HCT116 (cell line): ENCODE measurements at regions not wholly inside any gene's neighbourhood (a gene's known extent, or its start where the extent isn't known, plus 50 kb on each side); places are given as distances from the start of the nearest gene placed in this dataset.

Experiments
- ATAC-seq: fragments of 200-7000 bp; cut with Tn5 transposase; 2 replicates; pipeline ENCODE4 v1.9.1; 2020; ENCODE audit warnings: mild to moderate bottlenecking, moderate library complexity
- BruUV-seq: library from RNA; stranded (reverse); fragments of 400-500 nt; replicated peaks from 2 replicates; lab custom pipeline; 2021; lab: Mats Ljungman, UMichigan
- CTCF ChIA-PET: fragments of 300-600 bp; sonication (Branson Sonifier 250); formaldehyde crosslinking; loops from one replicate; lab custom pipeline; 2021; ENCODE audit warnings: antibody characterized with exemption; lab: Charles Lee
- POLR2A ChIA-PET: fragments of 300-600, 350-600 bp; sonication (Branson Sonifier 250); formaldehyde crosslinking; loops from one replicate; lab custom pipeline; 2021; ENCODE audit warnings: antibody characterized with exemption; lab: Charles Lee
- RAD21 ChIA-PET, 2 experiments: fragments of 300-600 bp; sonication (Branson Sonifier 250); formaldehyde crosslinking; loops; one replicate each; lab custom pipeline; 2023; ENCODE audit warnings: low total read pairs in 2 of 2; ENCODE audit not compliant: uncharacterized antibody in 2 of 2, unreplicated experiment in 2 of 2, low non-redundant PET in 1 of 2; lab: Charles Lee
- DNase-seq: peaks from one replicate; pipeline ENCODE4 v3.0.0-alpha.2; 2010; ENCODE audit warnings: low read depth, low spot score
- H2AFZ ChIP-seq: fragments of 200-600 bp; shearing (Covaris generic), sonication (generic); 2 replicates; pipeline ENCODE4 v1.6.1; 2017; ENCODE audit warnings: low read depth, mixed run types, mixed read lengths, antibody characterized with exemption, low read length; ENCODE audit not compliant: poor library complexity, severe bottlenecking
- H3K27ac ChIP-seq: 2 replicates; pipeline ENCODE4 v1.5.1; 2012; ENCODE audit warnings: low read depth, low read length
- H3K27me3 ChIP-seq: fragments of 200-600 bp; sonication (generic); 2 replicates; pipeline ENCODE4 v1.6.1; 2016; ENCODE audit warnings: mixed run types, low read length, mixed read lengths; ENCODE audit not compliant: insufficient read depth
- H3K36me3 ChIP-seq, 2 experiments: fragments of 200-500 bp in 1 of 2; fragments of 200-600 bp in 1 of 2; sonication (Bioruptor generic) in 1 of 2; sonication (generic) in 1 of 2; 2 replicates each; pipeline versions ENCODE4 v1.5.1 to v1.6.1; 2014 to 2016; ENCODE audit warnings: low read length in 2 of 2, inconsistent platforms in 1 of 2, mixed read lengths in 1 of 2, mixed run types in 1 of 2; ENCODE audit not compliant: insufficient read depth in 2 of 2, control insufficient read depth in 1 of 2
- H3K4me1 ChIP-seq, 2 experiments: fragments of 200-600 bp in 1 of 2; sonication (generic) in 1 of 2; 2 replicates each; pipeline versions ENCODE4 v1.5.1 to v1.6.1; 2012 to 2017; ENCODE audit warnings: low read length in 2 of 2, inconsistent platforms in 1 of 2, mild to moderate bottlenecking in 1 of 2, mixed read lengths in 1 of 2, mixed run types in 1 of 2, moderate library complexity in 1 of 2; ENCODE audit not compliant: insufficient read depth in 2 of 2, control insufficient read depth in 1 of 2
- H3K4me2 ChIP-seq: fragments of 200-600 bp; sonication (generic); 2 replicates; pipeline ENCODE4 v1.6.1; 2017; ENCODE audit warnings: mixed run types, low read length, mixed read lengths
- H3K4me3 ChIP-seq, 2 experiments: fragments of 200-600 bp in 1 of 2; sonication (generic) in 1 of 2; replicated peaks in 1 of 2; 2 replicates each; pipeline ENCODE4 v1.5.1; 2011 to 2016; ENCODE audit warnings: low read length in 2 of 2, control low read depth in 1 of 2, low read depth in 1 of 2, mild to moderate bottlenecking in 1 of 2, mixed read lengths in 1 of 2, mixed run types in 1 of 2
- H3K79me2 ChIP-seq: fragments of 200-600 bp; sonication (generic); 2 replicates; pipeline ENCODE4 v1.6.1; 2017; ENCODE audit warnings: mild to moderate bottlenecking, mixed run types, low read length, moderate library complexity, mixed read lengths; ENCODE audit not compliant: insufficient read depth
- H3K9ac ChIP-seq: fragments of 200-600 bp; sonication (generic); 2 replicates; pipeline ENCODE4 v1.6.1; 2016; ENCODE audit warnings: low read length, mixed read lengths
- H3K9me2 ChIP-seq: fragments of 200-600 bp; sonication (generic), shearing (Covaris generic); 2 replicates; pipeline ENCODE4 v1.6.1; 2017; ENCODE audit warnings: mixed run types, mild to moderate bottlenecking, moderate library complexity; ENCODE audit not compliant: insufficient read depth
- H3K9me3 ChIP-seq, 2 experiments: fragments of 200-500 bp in 1 of 2; fragments of 200-600 bp in 1 of 2; sonication (Bioruptor generic) in 1 of 2; sonication (generic) in 1 of 2; 2 replicates each; pipeline ENCODE4 v1.6.1; 2014 to 2017; ENCODE audit warnings: low read length in 2 of 2, mixed read lengths in 2 of 2, inconsistent platforms in 1 of 2, low read depth in 1 of 2, mild to moderate bottlenecking in 1 of 2, mixed run types in 1 of 2, moderate library complexity in 1 of 2; ENCODE audit not compliant: control insufficient read depth in 1 of 2, insufficient read depth in 1 of 2
- H4K20me1 ChIP-seq: fragments of 200-600 bp; sonication (generic), shearing (Covaris generic); 2 replicates; pipeline ENCODE4 v1.6.1; 2017; ENCODE audit warnings: mixed run types, mild to moderate bottlenecking, moderate library complexity; ENCODE audit not compliant: insufficient read depth
- CBX3 ChIP-seq: IDR thresholded peaks from 2 replicates; pipeline ENCODE4 v1.6.1; 2012; ENCODE audit warnings: low read depth
- CEBPB ChIP-seq: IDR thresholded peaks from 2 replicates; pipeline ENCODE4 v1.6.1; 2012; ENCODE audit warnings: low read depth
- CTCF ChIP-seq, 3 experiments: fragments of 200-600 bp in 1 of 3; sonication (generic) in 1 of 3; IDR thresholded peaks in 2 of 3; conservative IDR thresholded peaks in 1 of 3; 2 replicates each; pipeline ENCODE4 v1.5.1; 2012 to 2017; ENCODE audit warnings: low read depth in 2 of 3, low read length in 2 of 3, antibody characterized with exemption in 1 of 3, borderline replicate concordance in 1 of 3, control low read depth in 1 of 3, mild to moderate bottlenecking in 1 of 3, mixed read lengths in 1 of 3, mixed run types in 1 of 3, moderate library complexity in 1 of 3; ENCODE audit not compliant: insufficient read depth in 1 of 3
- EGR1 ChIP-seq: IDR thresholded peaks from 2 replicates; pipeline ENCODE4 v1.6.1; 2012; ENCODE audit warnings: low read depth
- ELF1 ChIP-seq: IDR thresholded peaks from 2 replicates; pipeline ENCODE4 v1.6.1; 2012; ENCODE audit warnings: low read depth, borderline replicate concordance
- EZH2 ChIP-seq: fragments of 200-600 bp; sonication (generic); IDR thresholded peaks from 2 replicates; pipeline ENCODE4 v1.6.1; 2017; ENCODE audit warnings: antibody characterized with exemption, mixed run types
- EZH2phosphoT487 ChIP-seq: fragments of 200-600 bp; IDR thresholded peaks from 2 replicates; pipeline ENCODE4 v1.6.1; 2018; ENCODE audit warnings: antibody characterized with exemption, borderline replicate concordance
- JUND ChIP-seq: IDR thresholded peaks from 2 replicates; pipeline ENCODE4 v1.6.1; 2012
- MAX ChIP-seq: IDR thresholded peaks from 2 replicates; pipeline ENCODE4 v1.6.1; 2012
- POLR2A ChIP-seq: IDR thresholded peaks from 2 replicates; pipeline ENCODE4 v1.7.0; 2011; ENCODE audit warnings: borderline replicate concordance; ENCODE audit not compliant: insufficient read depth, insufficient read length; ENCODE audit errors: extremely low read depth
- REST ChIP-seq: IDR thresholded peaks from 2 replicates; pipeline ENCODE4 v1.6.1; 2012; ENCODE audit warnings: low read depth
- SIN3A ChIP-seq: IDR thresholded peaks from 2 replicates; pipeline ENCODE4 v1.6.1; 2012; ENCODE audit warnings: low read depth
- SP1 ChIP-seq: IDR thresholded peaks from 2 replicates; pipeline ENCODE4 v1.6.1; 2012; ENCODE audit warnings: low read depth
- SRF ChIP-seq: IDR thresholded peaks from 2 replicates; pipeline ENCODE4 v1.6.1; 2012; ENCODE audit warnings: low read depth
- TCF7L2 ChIP-seq: IDR thresholded peaks from 2 replicates; pipeline ENCODE4 v1.7.0; 2011; ENCODE audit warnings: borderline replicate concordance, inconsistent platforms; ENCODE audit not compliant: insufficient read depth, insufficient read length; ENCODE audit errors: extremely low read depth
- ZBTB33 ChIP-seq: IDR thresholded peaks from 2 replicates; pipeline ENCODE4 v1.6.1; 2011; ENCODE audit warnings: mild to moderate bottlenecking, low read length, moderate library complexity; ENCODE audit not compliant: insufficient replicate concordance; ENCODE audit errors: extremely low read depth
- ZFX ChIP-seq: fragments of 450-650 bp; IDR thresholded peaks from 2 replicates; pipeline ENCODE4 v1.6.1; 2017
- ZNF274 ChIP-seq: fragments of 200-500 bp; sonication (Bioruptor generic); IDR thresholded peaks from 2 replicates; pipeline ENCODE4 v1.6.1; 2014; ENCODE audit warnings: mild to moderate bottlenecking, low read depth, low read length, inconsistent platforms
- intact Hi-C: fragments of 100-400 bp; cut with micrococcal nuclease; formaldehyde crosslinking; loops from 2 replicates; pipeline ENCODE4 v1.10.0; 2022
- TF ChIP-seq, protein P1 (sequence below): IDR thresholded peaks from 2 replicates; pipeline ENCODE4 v1.6.1; 2012

DNA sequence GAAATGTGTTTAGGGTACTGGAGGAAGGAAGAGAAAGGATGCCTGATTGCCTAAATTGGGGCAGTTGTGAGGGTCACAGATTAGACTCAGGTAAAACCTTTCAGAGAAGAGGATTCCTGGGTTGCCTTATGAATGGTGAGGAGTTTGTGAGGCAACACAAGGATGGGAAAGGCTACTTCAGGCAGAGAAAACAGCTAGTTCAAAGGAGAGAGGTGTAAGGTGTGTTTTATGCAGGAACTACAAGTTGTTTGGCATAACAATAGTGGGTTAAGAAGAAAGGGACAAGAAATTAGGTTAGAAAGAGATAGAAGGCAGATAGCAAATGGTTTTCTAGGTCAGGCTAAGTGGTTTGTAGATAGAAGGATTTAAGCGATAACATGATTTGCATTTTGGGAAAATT is 75.1 kb upstream of the PGRMC2 start:
- no peak overlapping the region for H3K9ac ChIP-seq
- DNase-seq (no peak), ATAC-seq (no peak)
- no peaks in the 10 kb centered on the region for H3K27me3 ChIP-seq
- no peak overlapping the region for H3K4me2 ChIP-seq
- H3K79me2 ChIP-seq = no peaks in the 10 kb centered on the region
- no peak overlapping the region for H3K4me3 ChIP-seq
- ChIA-PET POLR2A (no interaction called here), RAD21 (no interaction called here), CTCF (no interaction called here)
- no peaks in the 10 kb centered on the region for H4K20me1 ChIP-seq
- no peaks in the 10 kb centered on the region for H3K9me3 ChIP-seq
- intact Hi-C loops = no loop called here
- H3K9me2 ChIP-seq = no peaks in the 10 kb centered on the region
- no peak overlapping the region for H2AFZ ChIP-seq
- no peak overlapping the region for H3K27ac ChIP-seq
- no peaks in the 10 kb centered on the region for H3K36me3 ChIP-seq
- no peaks in the 10 kb centered on the region for H3K4me1 ChIP-seq
- BruUV-seq = no TSS peak
- no peak for TF ChIP-seq POLR2A
- TF ChIP-seq EZH2 = no peak
- TF ChIP-seq EZH2phosphoT487 = no peak
- TF ChIP-seq ZFX = no peak
- no peak for TF ChIP-seq SP1
- no peak for TF ChIP-seq CEBPB
- no peak for TF ChIP-seq CBX3
- no peak for TF ChIP-seq REST
- TF ChIP-seq, protein P1, sequence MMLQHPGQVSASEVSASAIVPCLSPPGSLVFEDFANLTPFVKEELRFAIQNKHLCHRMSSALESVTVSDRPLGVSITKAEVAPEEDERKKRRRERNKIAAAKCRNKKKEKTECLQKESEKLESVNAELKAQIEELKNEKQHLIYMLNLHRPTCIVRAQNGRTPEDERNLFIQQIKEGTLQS = no peak
- TF ChIP-seq TCF7L2 = no peak
- no peak for TF ChIP-seq SRF
- no peak for TF ChIP-seq JUND
- TF ChIP-seq ELF1 = no peak
- no peak for TF ChIP-seq EGR1
- TF ChIP-seq ZNF274 = no peak
- no peak for TF ChIP-seq MAX
- no peak for TF ChIP-seq SIN3A
- TF ChIP-seq ZBTB33 = no peak
- TF ChIP-seq CTCF (IDR thresholded peaks at IDR 0.05 in 2 of 3, conservative IDR thresholded peaks at IDR 0.05 in 1 of 3; ENCODE audit: borderline replicate concordance in 1 of 3, insufficient read depth in 1 of 3, low read depth in 2 of 3, low read length in 2 of 3) = no peak
